Lower leg skin (tissue), 4 donors: ENCODE measurements at regions not wholly inside any gene's neighbourhood (a gene's known extent, or its start where the extent isn't known, plus 50 kb on each side); places are given as distances from the start of the nearest gene placed in this dataset.

Source experiments
- DNase-seq, 2 donors: peaks; one replicate each; pipeline ENCODE4 v3.0.0-alpha.2; 2019; ENCODE audit warnings: low spot score in 2 of 2
- H3K4me3 ChIP-seq: fragments of 200-600 bp; sonication (generic); 2 replicates; pipeline ENCODE4 v1.5.1; 2017; ENCODE audit warnings: mild to moderate bottlenecking, low read depth; ENCODE audit not compliant: poor library complexity, severe bottlenecking
- POLR2A ChIP-seq, 2 donors: fragments of 450-650 bp; IDR thresholded peaks; one replicate each; pipeline ENCODE4 v1.6.1; 2016 to 2017; ENCODE audit warnings: antibody characterized with exemption in 2 of 2, mild to moderate bottlenecking in 1 of 2, moderate library complexity in 1 of 2
- WGBS, 2 donors: methylation state at CpG; one replicate each; pipeline ENCODE4 v1.1.5; 2018; 5-methylcytosine and 5-hydroxymethylcytosine counted together
- intact Hi-C: fragments of 100-400 bp; cut with DNase I; formaldehyde crosslinking; loops from one replicate; pipeline ENCODE4 v1.15.0; 2023; ENCODE audit warnings: low total_unique reads
- TF ChIP-seq, protein P1 (sequence below), 3 donors: fragments of 450-650 bp; IDR thresholded peaks; one replicate each; pipeline ENCODE4 v1.5.1; 2016; ENCODE audit warnings: antibody characterized with exemption in 3 of 3, mild to moderate bottlenecking in 3 of 3, moderate library complexity in 2 of 3

DNA sequence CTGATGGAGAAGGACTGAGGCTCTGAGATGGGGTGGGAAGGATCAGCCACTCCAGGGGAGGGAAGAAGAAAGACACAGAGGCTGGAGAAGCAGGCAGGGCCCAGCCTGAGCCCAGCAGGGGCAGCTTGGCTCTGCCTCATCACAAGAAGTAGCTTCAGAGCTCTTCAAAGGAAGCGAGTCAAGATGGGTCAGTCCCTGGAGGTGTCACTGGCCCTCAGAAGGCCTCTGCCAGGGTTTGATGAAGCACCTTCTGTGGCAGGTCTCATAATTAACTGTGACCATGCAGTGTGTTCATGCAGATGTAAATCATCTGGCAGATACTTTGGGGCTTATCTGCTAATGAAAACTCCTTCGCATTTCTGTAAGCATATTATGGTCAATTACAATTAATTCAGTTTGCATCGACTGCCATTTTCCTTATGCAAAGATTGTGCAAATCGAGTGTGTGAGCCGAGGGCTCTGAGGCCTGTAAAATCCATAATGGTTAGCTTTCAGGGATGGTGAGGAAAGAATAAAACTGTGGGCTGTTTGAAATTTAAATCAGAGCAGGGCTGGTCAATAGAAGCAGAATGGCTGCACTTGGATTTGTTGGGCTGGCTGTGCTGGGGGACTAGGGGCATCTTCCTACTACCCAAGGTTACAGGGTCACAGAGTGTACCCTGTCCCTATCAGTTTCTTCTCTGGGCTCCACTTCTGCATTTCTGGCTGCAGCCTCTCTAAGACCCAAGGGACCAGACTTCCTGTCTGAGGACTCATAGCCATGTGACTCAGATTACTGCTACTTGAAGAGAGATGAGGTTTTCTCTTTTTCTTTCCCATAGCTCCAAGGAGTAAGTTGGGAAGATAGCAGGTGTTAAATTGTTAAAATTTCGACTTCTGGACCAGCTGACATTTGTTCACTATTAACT, 376.6 kb downstream of the DHX35 start:
- intact Hi-C loops = no loop called here
- no peak overlapping the region for H3K4me3 ChIP-seq
- WGBS, 2 donors = 61 to 80% methylated on average over 6 of the region's 6 CpGs
- TF ChIP-seq, protein P1, sequence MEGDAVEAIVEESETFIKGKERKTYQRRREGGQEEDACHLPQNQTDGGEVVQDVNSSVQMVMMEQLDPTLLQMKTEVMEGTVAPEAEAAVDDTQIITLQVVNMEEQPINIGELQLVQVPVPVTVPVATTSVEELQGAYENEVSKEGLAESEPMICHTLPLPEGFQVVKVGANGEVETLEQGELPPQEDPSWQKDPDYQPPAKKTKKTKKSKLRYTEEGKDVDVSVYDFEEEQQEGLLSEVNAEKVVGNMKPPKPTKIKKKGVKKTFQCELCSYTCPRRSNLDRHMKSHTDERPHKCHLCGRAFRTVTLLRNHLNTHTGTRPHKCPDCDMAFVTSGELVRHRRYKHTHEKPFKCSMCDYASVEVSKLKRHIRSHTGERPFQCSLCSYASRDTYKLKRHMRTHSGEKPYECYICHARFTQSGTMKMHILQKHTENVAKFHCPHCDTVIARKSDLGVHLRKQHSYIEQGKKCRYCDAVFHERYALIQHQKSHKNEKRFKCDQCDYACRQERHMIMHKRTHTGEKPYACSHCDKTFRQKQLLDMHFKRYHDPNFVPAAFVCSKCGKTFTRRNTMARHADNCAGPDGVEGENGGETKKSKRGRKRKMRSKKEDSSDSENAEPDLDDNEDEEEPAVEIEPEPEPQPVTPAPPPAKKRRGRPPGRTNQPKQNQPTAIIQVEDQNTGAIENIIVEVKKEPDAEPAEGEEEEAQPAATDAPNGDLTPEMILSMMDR (IDR thresholded peaks at IDR 0.05) = no peak
- TF ChIP-seq POLR2A (IDR thresholded peaks at IDR 0.05) = no peak
- peak in 1 of 2 donors; percentile 31 for DNase-seq

DNA sequence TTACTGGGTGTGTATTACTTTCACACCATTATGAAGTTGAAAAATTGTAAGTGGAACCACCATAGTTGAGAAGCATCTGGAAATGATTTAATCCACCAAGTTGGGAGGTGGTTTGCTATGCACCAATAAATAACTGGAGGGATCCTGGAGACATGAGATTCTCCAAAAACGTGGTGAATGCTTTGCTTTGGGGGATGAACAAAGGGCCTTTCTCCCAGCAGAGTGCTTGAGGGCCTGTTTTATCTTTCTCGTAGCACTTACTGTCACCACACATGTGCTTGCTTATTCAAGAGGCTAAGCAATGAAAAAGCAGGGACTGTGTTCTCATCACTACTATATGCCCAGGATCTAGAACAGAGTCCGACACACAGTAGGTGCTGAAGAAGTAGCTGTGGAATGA, 371.1 kb downstream of the DHX35 start:
- no peak for DNase-seq
- TF ChIP-seq, protein P1 (IDR thresholded peaks at IDR 0.05) = no peak
- TF ChIP-seq POLR2A (IDR thresholded peaks at IDR 0.05) = no peak
- intact Hi-C loops = no loop called here
- no peak overlapping the region for H3K4me3 ChIP-seq
- WGBS, 2 donors = 67 to 68% methylated on average over 3 of the region's 3 CpGs

DNA sequence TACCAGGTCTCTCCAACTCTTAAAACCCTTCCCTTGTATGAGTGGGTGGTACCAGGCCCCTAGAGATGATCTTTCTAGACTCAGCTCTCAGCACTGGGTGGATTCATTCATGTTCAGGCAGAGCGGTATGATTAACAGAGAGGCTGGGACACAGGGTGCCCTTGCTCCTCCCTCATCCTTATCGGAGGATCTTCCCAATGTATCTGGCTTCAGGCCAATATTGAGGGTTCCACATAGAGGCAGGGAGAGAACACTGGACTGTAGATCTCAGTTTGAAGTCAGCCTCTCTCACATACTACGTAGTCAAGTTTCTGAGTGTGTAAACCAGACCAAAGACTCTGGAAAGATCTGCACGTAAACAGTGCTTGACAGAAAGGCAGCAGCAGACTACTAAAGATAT, 366.2 kb downstream of the DHX35 start:
- whole genome bisulfite sequencing, 2 donors = 44 to 60% methylated on average over 4 of the region's 4 CpGs
- H3K4me3 ChIP-seq = no peak overlapping the region
- DNase-seq = no peak
- TF ChIP-seq, protein P1 (IDR thresholded peaks at IDR 0.05) = no peak
- TF ChIP-seq POLR2A (IDR thresholded peaks at IDR 0.05) = no peak
- intact Hi-C loops = no loop called here

DNA sequence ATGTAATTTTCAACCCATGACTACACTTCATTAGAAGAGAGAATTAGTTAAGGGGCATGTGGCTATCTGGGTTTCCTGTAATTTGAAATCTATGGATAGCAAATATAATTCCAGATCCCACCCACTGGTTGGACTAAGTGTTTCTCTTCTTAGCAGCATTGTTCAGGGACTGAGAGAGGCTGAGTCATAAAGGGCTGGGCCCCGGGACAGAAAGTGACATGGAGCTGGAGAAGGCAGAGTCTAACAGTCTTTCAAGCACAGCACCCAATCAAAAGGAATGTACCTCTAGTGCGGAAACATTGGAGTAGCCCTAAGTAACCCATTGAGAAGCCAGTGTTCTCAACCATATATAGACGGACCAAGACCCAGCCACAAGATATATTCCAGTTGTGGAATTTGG, 363.9 kb downstream of the DHX35 start:
- intact Hi-C loops = no loop called here
- TF ChIP-seq, protein P1 (IDR thresholded peaks at IDR 0.05) = no peak
- TF ChIP-seq POLR2A (IDR thresholded peaks at IDR 0.05) = no peak
- DNase-seq = no peak
- no peak overlapping the region for H3K4me3 ChIP-seq
- WGBS, 2 donors = 60 to 63% methylated on average over 3 of the region's 3 CpGs

DNA sequence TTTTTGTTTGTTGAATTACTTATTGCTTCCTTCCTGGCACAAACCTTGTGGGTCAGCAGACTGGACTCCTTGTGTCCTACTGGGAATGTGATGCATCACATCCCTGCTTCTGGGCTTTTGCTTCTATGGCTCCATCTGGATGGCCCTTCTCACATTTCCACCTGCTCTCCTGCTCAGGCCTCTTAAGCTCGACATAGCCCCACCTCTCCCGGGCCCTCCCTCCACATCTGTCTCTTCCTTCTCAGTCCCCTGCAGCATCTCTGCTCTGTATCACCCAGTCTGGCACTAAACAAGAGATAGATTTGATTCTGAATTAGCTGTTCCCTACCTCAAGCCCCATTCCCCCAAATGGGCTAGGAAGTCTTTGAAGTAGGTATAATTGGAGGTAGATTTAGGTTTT, 356.8 kb downstream of the DHX35 start:
- 18 to 41% methylated on average over 2 of the region's 2 CpGs for WGBS, 2 donors
- DNase-seq = no peak
- no peak overlapping the region for H3K4me3 ChIP-seq
- intact Hi-C loops = no loop called here
- no peak for TF ChIP-seq POLR2A (IDR thresholded peaks at IDR 0.05)
- TF ChIP-seq, protein P1 (IDR thresholded peaks at IDR 0.05) = no peak

DNA sequence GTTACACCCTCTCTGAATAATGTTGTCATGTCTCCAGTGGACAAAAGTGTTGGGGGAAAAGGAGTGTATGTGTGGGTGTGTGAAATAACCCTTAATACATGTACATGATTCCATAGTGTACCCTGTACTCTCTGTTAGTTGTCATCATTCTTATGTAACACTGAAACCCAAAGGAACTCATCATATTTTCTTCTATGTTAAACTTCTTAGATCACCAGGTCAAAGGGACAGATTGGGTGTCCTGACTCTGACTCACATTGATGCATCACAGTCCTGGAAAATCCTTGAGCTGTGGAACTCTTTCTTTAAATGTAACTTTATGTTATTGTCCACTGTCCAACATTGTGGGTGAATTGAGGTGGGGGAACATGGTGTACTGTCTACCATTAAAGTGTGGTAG, 350.5 kb downstream of the DHX35 start:
- DNase-seq = no peak
- H3K4me3 ChIP-seq = no peak overlapping the region
- TF ChIP-seq, protein P1 (IDR thresholded peaks at IDR 0.05) = no peak
- intact Hi-C loops = no loop called here
